PC-3 (cell line): ENCODE measurements at regions not wholly inside any gene's neighbourhood (a gene's known extent, or its start where the extent isn't known, plus 50 kb on each side); places are given as distances from the start of the nearest gene placed in this dataset.
A peak's percentile ranks its signal among the peaks of the same experiment; 100 is the strongest.

Source experiments
- ATAC-seq: fragments of 200-7000 bp; cut with Tn5 transposase; 2 replicates; pipeline ENCODE4 v1.9.1; 2020; ENCODE audit warnings: mild to moderate bottlenecking, moderate library complexity
- BruUV-seq: library from RNA; stranded (reverse); fragments of 400-500 nt; replicated peaks from 2 replicates; lab custom pipeline; 2021; lab: Mats Ljungman, UMichigan
- CTCF ChIA-PET: fragments of 300-600 bp; sonication (Branson Sonifier 250); formaldehyde crosslinking; loops from one replicate; lab custom pipeline; 2022; ENCODE audit warnings: antibody characterized with exemption; lab: Charles Lee
- POLR2A ChIA-PET: fragments of 300-600 bp; sonication (Branson Sonifier 250); formaldehyde crosslinking; loops from one replicate; lab custom pipeline; 2022; ENCODE audit warnings: antibody characterized with exemption; ENCODE audit not compliant: unreplicated experiment; lab: Charles Lee
- DNase-seq: peaks from one replicate; pipeline ENCODE4 v3.0.0-alpha.2; 2015
- H2AFZ ChIP-seq: fragments of 300-600 bp; sonication (generic); 2 replicates; pipeline ENCODE4 v1.6.0; 2016; ENCODE audit warnings: antibody characterized with exemption, low read length
- H3F3A ChIP-seq: fragments of 300-600 bp; sonication (generic); one replicate; pipeline ENCODE4 v1.6.0; 2017; ENCODE audit warnings: antibody characterized with exemption, low read length, control low read depth, mild to moderate bottlenecking; ENCODE audit not compliant: unreplicated experiment
- H3K27ac ChIP-seq: fragments of 300-600 bp; sonication (generic); 2 replicates; pipeline ENCODE4 v1.5.1; 2016; ENCODE audit warnings: mild to moderate bottlenecking, low read length
- H3K27me3 ChIP-seq: fragments of 300-600 bp; sonication (generic); 2 replicates; pipeline ENCODE4 v1.6.1; 2016; ENCODE audit warnings: low read length, mixed read lengths
- H3K36me3 ChIP-seq: fragments of 300-600 bp; sonication (generic); 2 replicates; pipeline ENCODE4 v1.6.1; 2016; ENCODE audit warnings: low read depth, mixed run types, low read length, mixed read lengths
- H3K4me1 ChIP-seq: fragments of 300-600 bp; sonication (generic); 2 replicates; pipeline ENCODE4 v1.5.1; 2016; ENCODE audit warnings: low read length; ENCODE audit not compliant: insufficient read depth
- H3K4me2 ChIP-seq: fragments of 300-600 bp; sonication (generic); 2 replicates; pipeline ENCODE4 v1.6.0; 2016; ENCODE audit warnings: low read length
- H3K4me3 ChIP-seq: fragments of 300-600 bp; sonication (generic); 2 replicates; pipeline ENCODE4 v1.5.1; 2016; ENCODE audit warnings: mild to moderate bottlenecking, low read length, mixed read lengths
- H3K79me2 ChIP-seq: fragments of 300-600 bp; sonication (generic); 2 replicates; pipeline ENCODE4 v1.6.1; 2017; ENCODE audit warnings: low read length, mixed read lengths
- H3K9ac ChIP-seq: fragments of 300-600 bp; sonication (generic); 2 replicates; pipeline ENCODE4 v1.6.0; 2016; ENCODE audit warnings: mild to moderate bottlenecking, low read length
- H3K9me2 ChIP-seq: fragments of 300-600 bp; sonication (generic); replicated peaks from 2 replicates; pipeline ENCODE4 v1.6.1; 2016; ENCODE audit warnings: mixed run types, low read length, mixed read lengths
- H3K9me3 ChIP-seq: fragments of 300-600 bp; sonication (generic); 2 replicates; pipeline ENCODE4 v1.6.1; 2016; ENCODE audit warnings: low read length, mixed read lengths
- H4K20me1 ChIP-seq: fragments of 300-600 bp; sonication (generic); 2 replicates; pipeline ENCODE4 v1.6.1; 2016; ENCODE audit warnings: low read length, mixed read lengths
- EZH2 ChIP-seq: fragments of 300-600 bp; sonication (generic); IDR thresholded peaks from one replicate; pipeline ENCODE4 v1.6.1; 2017; ENCODE audit warnings: antibody characterized with exemption, mild to moderate bottlenecking, low read length; ENCODE audit not compliant: unreplicated experiment
- EZH2phosphoT487 ChIP-seq: fragments of 300-600 bp; sonication (generic); IDR thresholded peaks from 2 replicates; pipeline ENCODE4 v1.6.1; 2018; ENCODE audit warnings: mild to moderate bottlenecking, antibody characterized with exemption, low read length, borderline replicate concordance
- intact Hi-C: fragments of 100-400 bp; cut with micrococcal nuclease; formaldehyde crosslinking; loops from 2 replicates; pipeline ENCODE4 v1.9.0; 2023
- TF ChIP-seq, protein P1 (sequence below): fragments of 300-600 bp; sonication (generic); conservative IDR thresholded peaks from 2 replicates; pipeline ENCODE4 v1.5.1; 2017; ENCODE audit warnings: antibody characterized with exemption, low read depth, mild to moderate bottlenecking, low read length

DNA sequence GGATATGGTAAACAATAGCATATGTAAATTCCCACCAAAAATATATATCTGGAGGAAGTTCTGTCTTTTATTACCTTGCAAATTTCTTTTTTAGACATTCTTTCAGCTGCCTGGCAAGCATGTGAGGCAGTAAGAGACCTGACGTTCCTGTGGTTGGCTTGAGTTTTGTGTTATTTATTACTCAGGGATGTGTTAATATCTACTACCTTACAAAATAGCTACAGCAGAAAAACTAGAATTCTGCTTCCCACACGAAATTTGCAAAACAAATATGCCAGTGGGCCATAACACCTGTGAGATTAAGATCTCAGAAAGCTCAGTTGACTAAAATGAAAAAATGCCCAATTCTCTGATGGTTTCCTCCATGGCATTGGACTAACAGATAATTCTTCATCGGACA, 274.2 kb downstream of the TMEM167A start:
- TF ChIP-seq EZH2 (no peak), EZH2phosphoT487 (no peak)
- CTCF ChIA-PET, result no interaction called here

DNA sequence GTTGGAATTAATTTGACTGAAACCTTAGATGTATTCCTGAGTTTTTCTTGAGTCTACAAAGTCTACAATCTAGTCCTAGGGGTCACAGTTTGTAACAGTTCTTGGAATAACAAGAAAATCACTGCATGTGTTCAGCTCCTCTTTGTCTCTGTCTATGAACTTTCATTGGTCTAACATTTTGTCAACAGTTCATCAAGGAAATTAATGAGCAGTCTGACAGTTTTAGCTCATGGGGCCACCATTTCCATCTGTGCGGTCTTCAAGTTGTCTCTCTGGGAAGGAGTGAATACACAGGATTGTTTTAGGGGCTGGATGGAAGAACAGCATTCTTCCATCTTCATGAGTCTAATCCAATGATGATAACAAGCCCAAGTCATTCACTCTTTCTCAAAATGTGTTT, 276.4 kb downstream of the TMEM167A start:
- H4K20me1 ChIP-seq, result no peaks in the 10 kb centered on the region
- H3K9me2 ChIP-seq, result no peaks in the 10 kb centered on the region
- no peak overlapping the region for H3K9ac ChIP-seq
- intact Hi-C loops, result no loop called here
- DNase-seq (no peak), ATAC-seq (no peak)
- H3F3A ChIP-seq, result no peaks in the 10 kb centered on the region
- H3K9me3 ChIP-seq, result no peaks in the 10 kb centered on the region
- TF ChIP-seq EZH2, result no peak
- TF ChIP-seq, protein P1, sequence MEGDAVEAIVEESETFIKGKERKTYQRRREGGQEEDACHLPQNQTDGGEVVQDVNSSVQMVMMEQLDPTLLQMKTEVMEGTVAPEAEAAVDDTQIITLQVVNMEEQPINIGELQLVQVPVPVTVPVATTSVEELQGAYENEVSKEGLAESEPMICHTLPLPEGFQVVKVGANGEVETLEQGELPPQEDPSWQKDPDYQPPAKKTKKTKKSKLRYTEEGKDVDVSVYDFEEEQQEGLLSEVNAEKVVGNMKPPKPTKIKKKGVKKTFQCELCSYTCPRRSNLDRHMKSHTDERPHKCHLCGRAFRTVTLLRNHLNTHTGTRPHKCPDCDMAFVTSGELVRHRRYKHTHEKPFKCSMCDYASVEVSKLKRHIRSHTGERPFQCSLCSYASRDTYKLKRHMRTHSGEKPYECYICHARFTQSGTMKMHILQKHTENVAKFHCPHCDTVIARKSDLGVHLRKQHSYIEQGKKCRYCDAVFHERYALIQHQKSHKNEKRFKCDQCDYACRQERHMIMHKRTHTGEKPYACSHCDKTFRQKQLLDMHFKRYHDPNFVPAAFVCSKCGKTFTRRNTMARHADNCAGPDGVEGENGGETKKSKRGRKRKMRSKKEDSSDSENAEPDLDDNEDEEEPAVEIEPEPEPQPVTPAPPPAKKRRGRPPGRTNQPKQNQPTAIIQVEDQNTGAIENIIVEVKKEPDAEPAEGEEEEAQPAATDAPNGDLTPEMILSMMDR, result no peak
- no peak for TF ChIP-seq EZH2phosphoT487
- H2AFZ ChIP-seq, result no peak overlapping the region
- no peaks in the 10 kb centered on the region for H3K4me1 ChIP-seq
- H3K79me2 ChIP-seq, result no peaks in the 10 kb centered on the region
- no peaks in the 10 kb centered on the region for H3K27me3 ChIP-seq
- H3K36me3 ChIP-seq, result no peaks in the 10 kb centered on the region
- no peak overlapping the region for H3K27ac ChIP-seq
- POLR2A ChIA-PET, result no interaction called here
- no TSS peak for BruUV-seq
- CTCF ChIA-PET, result no interaction called here
- no peak overlapping the region for H3K4me2 ChIP-seq
- H3K4me3 ChIP-seq, result no peak overlapping the region

More for the DNA sequence above, 274.2 kb downstream of the TMEM167A start:
- Histone ChIP-seq H3K36me3 (no peaks in the 10 kb centered on the region), H2AFZ (no peak overlapping the region), H3F3A (no peaks in the 10 kb centered on the region), H3K9me3 (no peaks in the 10 kb centered on the region), H3K4me3 (no peak overlapping the region), H3K9ac (no peak overlapping the region), H4K20me1 (no peaks in the 10 kb centered on the region), H3K27me3 (no peaks in the 10 kb centered on the region), H3K27ac (no peak overlapping the region), H3K4me2 (no peak overlapping the region), H3K9me2 (no peaks in the 10 kb centered on the region), H3K4me1 (no peaks in the 10 kb centered on the region), H3K79me2 (no peaks in the 10 kb centered on the region)
- DNase-seq (no peak), ATAC-seq (no peak)
- no TSS peak for BruUV-seq
- POLR2A ChIA-PET, result no interaction called here
- intact Hi-C loops, result no loop called here

DNA sequence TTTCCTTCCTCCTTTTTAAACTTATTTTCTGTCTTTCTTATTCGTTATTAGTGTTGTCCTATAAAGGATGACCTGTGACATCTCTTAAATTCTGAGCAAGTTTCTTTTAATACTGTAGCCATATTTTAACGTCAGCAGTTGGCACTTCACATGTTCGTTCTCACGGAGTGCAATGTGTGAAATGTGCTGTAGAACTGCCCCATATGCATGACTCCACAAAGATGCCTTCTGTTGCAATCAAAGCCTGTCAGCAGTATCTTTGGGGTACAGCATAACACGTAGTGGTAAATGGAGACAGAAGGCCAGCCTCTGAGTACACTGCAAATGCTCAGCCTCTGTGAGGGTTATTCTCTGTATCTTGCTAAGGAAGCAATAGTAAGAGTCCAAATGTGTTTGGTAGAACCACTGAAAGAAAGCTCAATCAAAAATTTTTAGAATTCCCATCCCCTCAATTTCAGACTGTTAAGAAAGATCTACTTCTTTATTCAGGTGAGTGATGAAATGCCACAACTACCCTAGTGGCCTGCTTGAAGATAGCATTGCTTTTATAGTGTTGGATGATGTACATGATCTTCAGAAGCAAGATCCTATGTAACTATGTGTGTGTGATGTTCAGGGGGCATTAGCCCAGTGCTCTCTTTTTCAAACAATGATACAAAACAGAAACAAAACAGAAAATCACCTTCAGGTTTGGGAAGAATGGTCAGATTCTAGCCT, 277.7 kb downstream of the TMEM167A start:
- TF ChIP-seq, protein P1, result peak; percentile 24
- no peak for TF ChIP-seq EZH2
- no TSS peak for BruUV-seq
- H3K9me3 ChIP-seq, result no peaks in the 10 kb centered on the region
- H3K4me3 ChIP-seq, result no peak overlapping the region
- H3K9me2 ChIP-seq, result no peaks in the 10 kb centered on the region
- POLR2A ChIA-PET, result interaction anchor here (0.6 kb wide), 1 partner anchor 13 kb away, joined by 3 read pairs; no protein-coding TSS in a partner anchor
- 0 out of 2 replicates have a peak, but pooled peaks have one; percentile 20 for ATAC-seq
- no peaks in the 10 kb centered on the region for H3K36me3 ChIP-seq
- H3K27me3 ChIP-seq, result no peaks in the 10 kb centered on the region
- no peak overlapping the region for H3K4me2 ChIP-seq
- intact Hi-C loops, result no loop called here
- CTCF ChIA-PET, result no interaction called here
- H4K20me1 ChIP-seq, result no peaks in the 10 kb centered on the region
- no peaks in the 10 kb centered on the region for H3F3A ChIP-seq
- no peaks in the 10 kb centered on the region for H3K79me2 ChIP-seq
- peaks cover 3% of the 10 kb centered on the region for H3K4me1 ChIP-seq
- no peak for DNase-seq
- no peak overlapping the region for H3K9ac ChIP-seq
- H3K27ac ChIP-seq, result no peak overlapping the region
- H2AFZ ChIP-seq, result no peak overlapping the region
